HG03196 (cell line): ENCODE measurements at regions not wholly inside any gene's neighbourhood (a gene's known extent, or its start where the extent isn't known, plus 50 kb on each side); places are given as distances from the start of the nearest gene placed in this dataset.
"Not testable (repeated sequence)": the region's sequence is repeated elsewhere in the genome, so short reads cannot be mapped to it uniquely, and the experiment has no call there.

Source experiments
- ATAC-seq: cut with Tn5 transposase; IDR thresholded peaks from one replicate; pipeline ENCODE4 v1.9.1; 2021; ENCODE audit not compliant: unreplicated experiment

GRCh38 chr6:57983603-57984002 lies 666.2 kb downstream of the PRIM2 start:
- not testable (repeated sequence) for ATAC-seq

GRCh38 chr6:57984575-57984974 lies 667.1 kb downstream of the PRIM2 start:
- not testable (repeated sequence) for ATAC-seq

GRCh38 chr6:57985734-57986133 lies 668.3 kb downstream of the PRIM2 start:
- not testable (repeated sequence) for ATAC-seq

- peak; percentile 99 for ATAC-seq
Observed at GRCh38 chr6:57986584-57986983, 669.2 kb downstream of the PRIM2 start.

GRCh38 chr6:57989520-57990080 lies 672.2 kb downstream of the PRIM2 start:
- not testable (repeated sequence) for ATAC-seq

GRCh38 chr6:57998858-57999619 lies 681.6 kb downstream of the PRIM2 start:
- ATAC-seq = not testable (repeated sequence)

GRCh38 chr6:58000233-58000632 lies 682.8 kb downstream of the PRIM2 start:
- not testable (repeated sequence) for ATAC-seq

- not testable (repeated sequence) for ATAC-seq
Observed at GRCh38 chr6:58003417-58004167, 686.2 kb downstream of the PRIM2 start.

GRCh38 chr6:58007334-58008000 lies 690.0 kb downstream of the PRIM2 start:
- ATAC-seq = not testable (repeated sequence)

- not testable (repeated sequence) for ATAC-seq
Observed at GRCh38 chr6:58008001-58008335, 690.5 kb downstream of the PRIM2 start.

GRCh38 chr6:58011954-58012600 lies 694.6 kb downstream of the PRIM2 start:
- ATAC-seq = not testable (repeated sequence)

- ATAC-seq = not testable (repeated sequence)
Observed at GRCh38 chr6:58016614-58017013, 699.2 kb downstream of the PRIM2 start.

- not testable (repeated sequence) for ATAC-seq
Observed at GRCh38 chr6:58028188-58028587, 710.8 kb downstream of the PRIM2 start.

GRCh38 chr6:58038213-58038612 lies 720.8 kb downstream of the PRIM2 start:
- not testable (repeated sequence) for ATAC-seq

GRCh38 chr6:58046584-58046983 lies 729.2 kb downstream of the PRIM2 start:
- not testable (repeated sequence) for ATAC-seq

- not testable (repeated sequence) for ATAC-seq
Observed at GRCh38 chr6:58047389-58047788, 730.0 kb downstream of the PRIM2 start.

GRCh38 chr6:58047865-58048264 lies 730.4 kb downstream of the PRIM2 start:
- not testable (repeated sequence) for ATAC-seq

GRCh38 chr6:58055465-58056176 lies 738.2 kb downstream of the PRIM2 start:
- ATAC-seq = not testable (repeated sequence)

- ATAC-seq = not testable (repeated sequence)
Observed at GRCh38 chr6:58059701-58060100, 742.3 kb downstream of the PRIM2 start.

- not testable (repeated sequence) for ATAC-seq
Observed at GRCh38 chr6:58063542-58063941, 746.1 kb downstream of the PRIM2 start.
